SH-SY5Y (cell line): ENCODE measurements at regions not wholly inside any gene's neighbourhood (a gene's known extent, or its start where the extent isn't known, plus 50 kb on each side); places are given as distances from the start of the nearest gene placed in this dataset.

Source experiments
- GATA2 ChIP-seq: IDR thresholded peaks from 2 replicates; pipeline ENCODE4 v1.6.1; 2011; ENCODE audit warnings: mild to moderate bottlenecking, low read depth, low read length
- GATA3 ChIP-seq: IDR thresholded peaks from 2 replicates; pipeline ENCODE4 v1.6.1; 2011; ENCODE audit warnings: low read depth, mild to moderate bottlenecking, low read length, moderate library complexity

DNA sequence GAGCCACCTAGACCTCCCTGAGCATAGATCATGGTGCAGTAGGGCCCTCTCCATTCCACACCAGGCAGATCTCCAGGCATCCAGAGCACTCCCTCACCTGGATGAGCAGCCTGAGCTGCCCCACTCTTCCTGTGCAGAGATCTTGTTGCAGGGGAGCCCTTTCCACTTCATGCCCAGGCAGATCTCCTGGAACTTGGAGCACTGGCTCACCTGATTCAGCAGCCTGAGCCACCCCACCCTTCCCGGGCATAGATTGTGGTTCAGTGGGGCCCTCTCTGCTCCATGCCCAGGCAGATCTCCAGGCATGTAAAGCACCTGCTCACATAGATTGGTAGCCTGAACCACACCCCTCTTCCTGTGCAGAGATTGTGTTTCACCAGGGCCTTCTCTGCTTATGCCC is 78.0 kb downstream of the SEC16B start:
- TF ChIP-seq GATA2 (no peak), GATA3 (no peak)

DNA sequence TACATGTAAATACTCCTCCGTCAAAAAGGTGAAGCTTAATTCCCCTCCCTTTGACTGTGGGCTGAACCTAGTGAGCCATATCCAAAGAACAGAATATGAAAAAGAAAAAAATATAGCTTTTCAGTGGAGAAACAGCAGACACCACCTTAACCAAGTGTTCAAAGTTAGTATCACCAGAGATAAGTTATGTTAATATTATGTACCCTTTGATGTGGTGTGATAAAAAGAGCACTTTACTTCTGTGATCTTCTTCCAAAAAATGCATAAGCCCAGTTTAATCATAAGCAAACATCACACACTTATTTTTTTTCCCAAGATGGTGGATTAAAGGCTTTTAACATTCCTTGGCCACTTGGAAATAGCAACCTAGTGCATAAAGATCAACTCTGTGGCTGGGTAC is 79.4 kb downstream of the SEC16B start:
- TF ChIP-seq GATA3, result no peak
- no peak for TF ChIP-seq GATA2

- no peak for TF ChIP-seq GATA3
Observed at GRCh38 chr1:177884479-177885021, 85.3 kb downstream of the SEC16B start.

- TF ChIP-seq GATA3 (no peak), GATA2 (no peak)
Observed at GRCh38 chr1:177883581-177883980, 86.3 kb downstream of the SEC16B start.

- no peak for TF ChIP-seq GATA3
- no peak for TF ChIP-seq GATA2
Observed at GRCh38 chr1:177880339-177880891, 89.4 kb downstream of the SEC16B start.

- no peak for TF ChIP-seq GATA3
- TF ChIP-seq GATA2, result no peak
Observed at GRCh38 chr1:177877086-177877485, 92.8 kb downstream of the SEC16B start.

GRCh38 chr1:177873238-177873637 is 96.6 kb downstream of the SEC16B start:
- TF ChIP-seq GATA2, result no peak
- TF ChIP-seq GATA3, result no peak

GRCh38 chr1:177872308-177872900 is 97.5 kb downstream of the SEC16B start:
- TF ChIP-seq GATA2 (no peak), GATA3 (no peak)

- TF ChIP-seq GATA3 (no peak), GATA2 (no peak)
Observed at GRCh38 chr1:177871613-177872307, 98.1 kb downstream of the SEC16B start.

GRCh38 chr1:177869586-177869985 is 100.3 kb downstream of the SEC16B start:
- no peak for TF ChIP-seq GATA3
- TF ChIP-seq GATA2, result no peak

DNA sequence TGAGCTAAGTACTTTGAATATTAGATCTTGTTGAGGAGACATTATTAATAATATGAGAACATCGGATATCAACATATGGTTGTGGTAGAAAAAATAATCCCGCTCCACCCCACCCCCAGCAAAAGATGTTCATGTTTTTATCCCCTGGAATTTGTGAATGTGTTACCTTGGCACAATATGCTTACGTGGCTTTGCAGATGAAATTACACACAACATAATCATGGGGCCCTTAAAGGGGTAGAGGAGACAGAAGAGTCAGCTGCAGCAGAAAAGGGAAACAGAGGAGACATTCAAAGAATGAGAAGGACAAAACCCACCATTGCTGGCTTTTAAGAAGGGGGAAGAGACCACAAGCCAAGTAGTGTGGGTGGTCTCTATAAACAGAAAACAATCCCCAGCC is 104.1 kb downstream of the SEC16B start:
- TF ChIP-seq GATA3 (no peak), GATA2 (no peak)

- TF ChIP-seq GATA2, result no peak
- TF ChIP-seq GATA3, result no peak
Observed at GRCh38 chr1:177864538-177865305, 105.1 kb downstream of the SEC16B start.

- no peak for TF ChIP-seq GATA2
- no peak for TF ChIP-seq GATA3
Observed at GRCh38 chr1:177863796-177864195, 106.1 kb downstream of the SEC16B start.

- TF ChIP-seq GATA3 (no peak), GATA2 (no peak)
Observed at GRCh38 chr1:177862916-177863315, 106.9 kb downstream of the SEC16B start.

GRCh38 chr1:177859572-177859971 is 110.3 kb downstream of the SEC16B start:
- TF ChIP-seq GATA2 (no peak), GATA3 (no peak)
